NCI-H510A treated with DMSO at 0.1 percent for 48 hours (cell line): ENCODE measurements at regions not wholly inside any gene's neighbourhood (a gene's known extent, or its start where the extent isn't known, plus 50 kb on each side); places are given as distances from the start of the nearest gene placed in this dataset.
"Not testable (repeated sequence)": the region's sequence is repeated elsewhere in the genome, so short reads cannot be mapped to it uniquely, and the experiment has no call there.

Source experiments
- DNase-seq: peaks from one replicate; lab custom pipeline; 2025; lab: John Stamatoyannopoulos, UW

DNA sequence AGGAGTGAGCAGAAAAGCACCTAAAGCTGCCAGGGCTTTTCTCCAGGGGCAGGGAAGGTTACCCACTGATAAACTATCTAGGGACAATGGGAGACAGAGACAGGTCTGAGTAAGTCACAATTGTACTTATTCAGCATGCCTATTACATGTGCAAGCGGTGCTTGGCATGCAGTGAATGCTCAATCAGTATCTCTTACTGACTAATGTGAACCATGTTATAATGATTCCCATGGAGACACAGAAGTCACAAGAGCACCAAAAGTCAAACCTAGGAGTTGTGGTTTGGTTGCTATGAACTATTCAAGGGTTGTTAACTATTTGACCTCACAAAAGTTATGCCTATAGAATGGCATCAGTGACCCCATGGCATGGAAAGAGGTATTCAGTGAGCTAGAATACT is 50.0 kb upstream of the RASGRP1 start:
- no peak for DNase-seq

DNA sequence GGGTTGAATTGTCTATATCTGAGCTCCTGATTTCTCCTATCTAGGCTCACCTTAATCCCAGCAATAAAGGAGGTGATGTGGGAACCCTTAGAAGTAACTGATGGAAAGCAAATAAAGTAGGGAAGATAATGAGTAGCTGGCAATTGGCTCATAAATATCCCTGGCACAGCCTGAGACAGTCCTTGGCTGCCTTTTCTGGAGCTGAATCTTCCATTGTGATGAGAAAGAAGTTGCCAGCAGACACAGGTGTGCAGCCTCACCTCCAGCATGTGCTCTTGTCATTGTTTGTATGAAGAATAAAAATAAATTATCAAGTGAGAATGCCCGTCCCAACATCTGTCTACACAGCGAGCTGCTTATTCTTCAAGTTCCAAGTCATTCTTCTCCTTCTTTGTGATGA is 53.2 kb upstream of the RASGRP1 start:
- DNase-seq, result no peak

DNA sequence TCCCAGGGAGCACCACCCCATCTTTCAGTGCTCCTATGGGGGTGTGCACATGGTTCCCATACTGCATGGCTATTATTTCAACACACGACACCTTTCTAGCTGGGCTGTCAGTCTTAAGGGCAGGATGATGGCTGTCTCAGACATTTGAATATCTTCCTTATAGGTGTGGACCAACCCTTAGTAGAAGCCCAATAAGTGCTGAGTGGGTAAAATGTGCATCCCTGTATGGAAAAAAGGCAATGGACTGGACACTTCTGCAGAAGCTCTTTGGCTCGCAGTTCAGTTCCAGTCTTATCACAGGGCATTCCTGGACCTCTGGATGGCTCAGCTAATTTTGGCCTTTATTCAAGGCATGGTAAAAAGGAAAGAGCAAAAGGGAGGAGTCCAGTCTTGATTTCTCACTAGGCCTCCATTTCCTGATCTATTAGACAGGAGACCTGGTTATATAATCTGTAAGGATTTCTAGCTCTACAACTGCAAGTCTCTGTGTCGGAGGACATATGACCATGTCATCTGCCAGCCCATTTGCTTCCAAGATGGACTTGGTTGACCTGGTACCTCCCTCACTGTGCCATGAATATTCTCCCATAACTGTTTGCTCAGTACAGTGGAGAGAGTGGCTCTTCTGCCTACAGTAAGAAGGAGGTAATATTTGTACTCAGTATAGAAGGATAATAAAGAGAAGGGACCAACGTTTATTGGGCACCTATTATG is 53.8 kb upstream of the RASGRP1 start:
- DNase-seq, result no peak

DNA sequence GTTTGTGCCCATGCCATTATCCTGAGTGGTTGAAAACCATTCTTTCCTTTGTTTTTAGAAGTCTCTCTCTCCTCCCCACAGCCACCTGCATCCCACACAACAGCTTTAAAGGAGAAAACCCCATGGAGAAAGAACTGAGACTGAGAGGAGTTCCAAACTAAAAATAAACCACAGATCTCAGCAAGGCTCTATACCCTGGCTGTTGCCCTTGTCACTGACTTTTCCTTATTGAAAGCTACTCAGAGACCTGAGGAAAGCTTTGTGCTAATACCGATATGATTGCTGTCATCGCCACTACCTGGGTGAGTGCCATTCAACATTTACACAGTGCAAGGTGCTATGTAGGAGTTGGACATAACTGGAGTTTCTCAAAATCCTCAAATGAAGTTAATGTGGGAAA is 55.5 kb upstream of the RASGRP1 start:
- DNase-seq, result no peak

DNA sequence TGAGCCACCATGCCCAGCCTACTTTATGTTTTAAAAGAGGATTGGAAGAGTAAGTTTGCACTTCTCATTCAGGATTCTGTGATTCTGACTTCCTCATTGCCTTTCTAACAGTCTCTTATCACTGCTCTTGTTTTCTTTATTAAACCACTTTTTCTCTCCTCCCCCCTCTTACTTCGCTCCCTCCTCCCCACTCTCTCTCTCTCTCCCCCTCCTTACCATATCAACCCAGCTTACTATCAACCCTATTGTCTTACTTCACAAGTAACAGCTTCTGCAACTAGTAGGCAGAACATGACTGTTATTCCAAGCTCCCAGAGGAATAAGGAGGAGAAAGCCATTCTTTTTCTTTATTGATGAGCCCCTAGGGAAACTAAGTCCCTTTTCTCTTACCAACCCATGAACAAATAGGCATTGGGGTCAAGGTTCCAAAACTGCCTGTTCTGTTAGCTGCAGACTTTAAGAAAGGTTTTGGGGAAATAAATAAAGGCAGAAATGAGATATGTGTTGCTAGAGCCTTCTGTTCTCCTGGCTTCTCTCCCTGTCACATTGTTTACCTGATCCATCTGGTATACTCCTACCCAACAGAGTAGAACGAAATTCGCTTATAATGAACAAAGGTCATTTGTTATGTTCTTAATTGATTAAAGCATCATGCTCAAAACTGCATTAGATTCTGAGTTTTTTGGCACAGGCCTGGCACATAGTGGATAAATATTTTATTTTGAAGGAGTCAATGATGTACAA is 56.4 kb upstream of the RASGRP1 start:
- no peak for DNase-seq

DNA sequence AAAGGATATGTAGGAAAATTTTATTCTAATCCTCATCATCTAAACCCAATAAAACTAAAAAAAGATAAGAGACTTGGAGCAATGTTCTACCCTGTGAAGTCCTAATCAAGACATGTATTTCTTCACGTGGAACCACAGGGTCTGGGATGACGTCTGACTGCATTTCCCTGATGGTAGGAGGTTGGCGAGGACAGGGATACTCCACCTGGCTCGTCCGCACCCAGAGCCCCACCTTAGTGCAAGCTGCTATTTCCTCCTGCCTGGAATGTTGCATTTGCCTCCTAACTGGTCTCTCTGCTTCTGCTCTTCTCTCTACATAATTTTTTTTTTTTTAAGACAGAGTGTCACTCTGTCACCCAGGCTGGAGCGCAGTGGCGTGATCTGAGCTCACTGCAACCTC is 57.7 kb upstream of the RASGRP1 start:
- DNase-seq, result no peak

DNA sequence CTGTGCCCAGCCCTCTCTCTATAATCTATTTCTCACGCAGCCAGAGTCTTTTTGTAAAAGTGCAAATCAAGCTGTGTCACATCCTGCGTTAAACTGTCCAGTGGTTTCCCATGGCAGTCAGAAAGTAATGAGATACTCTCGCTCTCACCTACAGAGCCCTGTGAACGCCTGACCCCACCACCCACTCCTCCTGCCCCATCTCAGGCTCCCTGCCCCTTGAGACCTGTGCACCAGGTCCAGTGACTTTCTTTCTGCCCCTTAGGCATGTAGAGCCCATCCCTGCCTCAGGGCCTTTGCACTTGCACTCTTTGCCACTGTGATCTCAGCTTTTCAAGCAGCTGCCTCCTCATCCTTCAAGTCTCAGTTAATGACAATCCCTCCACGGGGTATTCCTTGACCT is 58.3 kb upstream of the RASGRP1 start:
- DNase-seq, result no peak

DNA sequence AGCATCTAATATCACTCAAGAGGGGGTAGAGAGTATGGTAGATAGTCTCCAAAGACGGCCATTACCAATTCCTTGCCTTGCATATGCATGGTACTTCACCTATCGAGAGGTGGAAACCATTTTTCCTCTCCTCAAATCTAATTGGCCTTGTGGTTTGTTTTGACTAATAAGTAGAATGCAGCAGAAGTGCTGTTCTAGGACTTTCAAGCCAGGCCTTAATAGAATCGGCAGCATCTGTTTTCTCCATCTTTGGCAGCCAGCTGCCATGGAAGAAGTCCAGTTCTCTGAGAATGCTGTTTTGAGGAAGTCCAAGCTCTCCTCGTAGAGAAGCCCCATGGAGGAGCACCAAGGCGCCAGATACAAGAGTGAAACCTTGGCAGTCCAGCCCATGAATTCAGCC is 59.1 kb upstream of the RASGRP1 start:
- DNase-seq, result no peak

DNA sequence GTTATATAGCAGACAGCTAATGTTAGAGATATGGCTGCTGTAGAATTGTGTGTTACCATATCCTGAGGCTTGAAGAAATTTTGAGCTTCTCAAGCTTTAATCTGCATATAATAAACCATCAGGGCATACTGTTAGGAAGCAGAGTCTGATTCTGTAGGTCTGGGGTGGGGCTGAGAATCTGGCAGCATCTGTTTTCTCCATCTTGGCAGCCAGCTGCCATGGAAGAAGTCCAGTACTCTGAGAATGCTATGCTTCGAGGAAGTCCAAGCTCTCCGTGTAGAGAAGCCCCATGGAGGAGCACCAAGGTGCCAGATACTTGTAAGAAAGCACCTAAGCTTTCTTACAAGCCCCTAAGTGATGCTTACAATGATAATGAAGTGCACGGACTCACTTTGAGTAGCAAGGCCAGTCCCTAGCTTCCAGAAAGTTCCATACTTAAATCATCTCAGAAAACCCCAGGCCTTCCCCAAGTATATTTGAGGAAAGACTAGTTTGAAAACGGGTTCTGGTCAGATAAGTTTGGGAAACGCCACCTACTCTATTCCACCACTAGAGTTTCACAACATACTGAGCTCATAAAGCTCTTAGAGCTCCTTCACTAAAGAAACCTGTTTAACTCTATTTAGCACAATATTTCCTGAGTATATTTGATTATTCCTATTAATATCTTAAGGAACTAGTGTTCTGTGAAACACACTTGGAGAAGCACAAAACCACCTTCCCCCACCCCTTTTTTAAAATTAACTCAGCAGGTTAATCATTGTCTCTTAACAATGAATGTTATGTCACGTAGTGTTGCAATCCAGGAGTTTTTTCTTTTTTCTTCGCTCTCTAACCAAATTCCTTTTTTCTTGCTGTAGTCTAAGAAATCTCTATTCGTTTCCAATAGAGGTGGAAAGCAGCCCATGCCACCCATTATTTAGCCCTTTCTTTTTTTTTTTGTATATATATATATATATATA is 59.9 kb upstream of the RASGRP1 start:
- no peak for DNase-seq

DNA sequence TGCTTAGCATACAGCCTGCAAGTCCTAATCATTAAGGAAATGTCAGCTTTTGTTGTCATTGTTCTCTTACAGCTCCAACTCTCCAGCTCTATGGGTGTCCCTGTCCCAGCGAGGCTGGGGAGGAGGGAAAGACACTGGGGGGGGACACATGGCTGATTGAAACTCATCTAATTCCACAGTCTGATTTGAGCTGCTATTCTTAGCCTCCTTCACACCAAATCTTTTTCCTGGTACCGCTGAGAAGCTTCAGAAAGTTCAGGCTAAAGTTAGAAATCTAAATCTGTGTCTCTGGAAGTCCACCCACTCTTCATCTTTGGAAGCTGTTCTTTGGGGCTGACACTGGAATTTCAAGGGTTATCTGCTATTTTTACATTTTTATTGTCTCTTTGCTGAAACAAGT is 61.3 kb upstream of the RASGRP1 start:
- DNase-seq, result no peak

DNA sequence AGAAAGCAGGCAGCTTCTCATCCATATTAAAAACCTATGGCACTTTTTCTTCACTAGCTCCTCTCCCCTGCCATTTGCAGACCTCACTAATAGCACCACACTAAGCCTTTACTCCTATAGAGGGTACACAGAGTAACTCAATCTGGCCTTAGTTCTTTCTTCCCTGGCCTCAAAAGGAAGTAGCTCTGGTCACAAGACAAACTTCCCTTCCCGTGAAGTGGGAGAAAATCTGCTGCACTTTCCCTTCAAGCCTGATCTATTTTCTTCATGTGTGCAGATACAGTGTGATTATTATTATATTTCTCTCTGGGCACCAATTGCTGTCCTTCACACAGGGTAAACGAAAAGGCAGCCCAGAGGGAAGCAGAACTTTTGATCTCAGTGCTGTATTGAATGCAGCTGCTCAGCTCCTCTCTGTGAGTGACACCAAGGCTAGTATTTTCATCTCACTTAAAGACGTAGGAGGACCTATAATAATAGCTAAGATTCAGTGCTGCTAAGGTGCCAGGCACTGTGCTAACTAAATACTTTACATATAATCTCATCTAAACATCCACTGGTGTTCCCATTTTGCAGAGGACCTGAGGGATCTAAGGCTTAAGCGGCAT is 61.9 kb upstream of the RASGRP1 start:
- DNase-seq, result no peak

DNA sequence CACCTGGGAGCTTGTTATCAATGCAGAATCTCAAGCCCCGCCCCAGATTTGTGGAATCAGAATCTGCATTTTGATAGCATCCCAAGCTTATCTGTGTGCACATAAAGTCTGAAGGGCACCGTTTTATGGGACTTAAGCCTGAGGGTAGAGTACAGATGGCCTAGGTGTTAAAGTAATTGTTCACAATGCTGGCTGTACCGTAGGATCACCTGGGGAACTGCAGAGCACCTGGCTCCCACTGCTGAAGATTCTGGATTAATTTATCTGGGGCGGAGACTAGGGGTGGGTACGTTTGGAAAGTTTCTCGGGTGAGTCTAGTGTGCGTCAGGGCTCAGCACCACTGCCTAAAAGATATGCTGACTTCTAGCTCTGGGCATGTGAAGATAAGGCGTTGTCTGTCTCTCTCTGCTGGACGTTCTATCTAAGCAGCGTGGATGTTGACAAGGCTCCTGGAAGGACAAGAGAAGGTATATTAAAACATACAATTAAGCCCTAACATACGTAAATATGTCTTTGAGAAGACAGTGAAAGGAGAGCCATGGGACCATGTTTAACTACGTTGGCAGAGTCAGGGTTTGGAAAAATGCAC is 63.2 kb upstream of the RASGRP1 start:
- DNase-seq, result no peak

DNA sequence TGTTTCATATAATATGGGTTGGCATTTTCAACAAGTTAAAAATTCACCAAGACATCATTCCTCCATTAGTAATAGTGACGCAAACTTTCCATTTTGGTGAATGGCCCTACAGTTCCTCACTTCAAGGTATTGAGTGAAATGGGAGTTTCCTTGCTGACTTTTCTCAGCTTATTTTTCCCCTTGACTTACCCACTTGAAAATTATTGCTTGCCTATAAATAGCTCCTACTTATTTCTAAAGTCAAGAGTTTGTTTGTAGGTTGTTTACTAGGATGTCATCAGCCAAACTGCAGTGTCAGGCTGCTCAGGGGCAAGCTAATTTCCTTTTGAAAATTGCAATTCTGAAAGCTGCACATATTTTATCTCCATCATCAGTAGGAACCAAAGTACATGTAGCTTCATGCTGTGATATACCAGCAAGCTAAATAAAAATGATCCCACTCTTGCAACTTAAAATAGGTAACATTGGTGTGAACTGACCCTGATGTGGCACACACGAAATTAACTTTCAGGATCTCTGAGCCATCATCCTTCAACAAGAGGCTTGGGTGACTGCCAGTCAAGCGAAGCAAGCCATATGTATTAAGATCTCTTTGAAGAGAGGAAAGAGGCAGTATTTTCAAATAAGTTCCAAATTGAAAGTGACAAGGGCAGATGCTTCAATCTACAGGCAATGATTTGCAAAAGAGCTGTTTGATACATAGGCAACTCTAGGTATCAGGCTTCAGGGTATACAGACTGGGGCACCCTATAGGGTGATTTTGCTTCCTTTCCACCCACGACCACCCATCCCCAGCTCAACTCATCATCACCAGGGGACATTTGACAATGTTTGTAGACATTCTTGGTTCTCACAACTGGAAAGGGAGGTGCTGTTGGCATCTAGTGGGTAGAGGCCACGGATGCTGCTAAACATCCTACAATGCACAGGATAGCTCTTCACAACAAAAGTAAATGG is 66.8 kb upstream of the RASGRP1 start:
- DNase-seq, result no peak

DNA sequence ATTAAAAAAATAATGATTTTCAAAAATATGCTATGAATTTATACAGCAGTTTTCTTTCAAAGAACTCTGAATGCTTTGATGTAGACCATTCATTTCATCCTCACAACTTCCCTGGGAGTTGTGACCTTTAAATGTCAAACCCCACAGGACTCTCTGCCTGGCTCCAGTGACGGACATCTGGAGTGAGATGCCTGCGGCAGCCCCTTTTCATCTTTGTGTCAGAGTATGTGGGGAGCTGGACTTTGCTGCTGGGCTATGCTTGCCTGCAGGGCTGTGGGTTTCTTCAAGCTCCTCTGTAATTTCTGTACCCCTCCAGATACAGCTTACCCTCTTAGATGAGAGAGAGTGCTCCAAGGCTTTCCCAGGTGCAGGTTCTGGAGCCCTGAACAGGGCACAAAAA is 70.6 kb upstream of the RASGRP1 start:
- DNase-seq, result no peak

DNA sequence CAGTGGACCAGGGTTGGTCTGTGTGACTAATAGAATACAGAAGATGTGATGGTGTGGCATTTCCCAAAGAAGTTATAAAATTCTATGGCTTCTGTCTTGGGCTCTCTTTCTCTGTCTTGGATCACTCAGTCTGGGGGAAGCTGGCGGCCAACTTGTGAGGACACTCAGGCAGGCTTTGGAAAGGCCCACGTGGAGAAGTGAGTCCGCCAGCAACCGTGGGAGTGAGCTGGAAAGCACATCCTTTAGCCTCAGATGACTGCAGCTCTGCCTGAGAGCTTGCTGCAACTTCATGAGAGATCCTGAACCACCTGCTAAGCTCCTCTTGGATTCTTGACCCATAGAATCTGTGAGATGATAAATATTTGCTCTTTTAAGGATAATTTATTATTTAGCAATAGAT is 72.0 kb upstream of the RASGRP1 start:
- no peak for DNase-seq

DNA sequence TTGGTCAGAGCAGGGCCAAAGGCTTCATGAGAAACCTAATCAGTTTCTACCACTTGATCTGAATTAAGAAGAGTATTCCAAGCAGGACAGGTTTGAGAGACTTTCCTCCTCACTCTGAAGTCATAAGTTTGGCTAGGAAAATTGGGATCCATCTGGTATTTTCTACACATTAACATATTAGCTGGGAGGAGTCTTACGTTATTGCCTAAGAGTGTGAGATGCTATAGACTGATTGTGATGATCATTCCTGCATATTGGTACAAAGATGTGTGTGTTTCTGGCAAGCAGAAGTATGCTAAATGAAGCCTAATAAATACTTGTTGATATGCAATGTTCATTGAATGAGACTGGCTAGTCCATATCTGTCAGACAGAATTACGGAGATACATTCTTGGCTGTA is 73.5 kb upstream of the RASGRP1 start:
- no peak for DNase-seq

DNA sequence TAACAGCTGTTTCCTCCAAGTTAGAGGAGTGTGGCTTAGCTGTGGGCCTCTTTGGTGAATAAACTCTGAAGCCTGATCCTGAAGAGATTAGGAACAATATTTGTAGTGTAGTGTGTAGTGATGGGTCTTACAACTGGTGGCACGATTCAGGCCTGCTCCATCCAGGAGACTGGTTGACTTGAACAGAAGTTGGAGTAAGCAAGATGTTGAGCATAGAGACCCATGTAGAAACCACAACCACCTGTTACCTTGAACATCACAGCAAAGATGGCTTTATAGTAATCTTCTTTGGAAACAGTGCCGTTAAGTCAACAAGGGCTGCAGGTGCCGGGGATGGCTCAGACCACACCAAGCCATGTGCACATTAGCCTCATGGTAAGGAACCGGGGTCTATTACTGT is 74.2 kb upstream of the RASGRP1 start:
- no peak for DNase-seq

DNA sequence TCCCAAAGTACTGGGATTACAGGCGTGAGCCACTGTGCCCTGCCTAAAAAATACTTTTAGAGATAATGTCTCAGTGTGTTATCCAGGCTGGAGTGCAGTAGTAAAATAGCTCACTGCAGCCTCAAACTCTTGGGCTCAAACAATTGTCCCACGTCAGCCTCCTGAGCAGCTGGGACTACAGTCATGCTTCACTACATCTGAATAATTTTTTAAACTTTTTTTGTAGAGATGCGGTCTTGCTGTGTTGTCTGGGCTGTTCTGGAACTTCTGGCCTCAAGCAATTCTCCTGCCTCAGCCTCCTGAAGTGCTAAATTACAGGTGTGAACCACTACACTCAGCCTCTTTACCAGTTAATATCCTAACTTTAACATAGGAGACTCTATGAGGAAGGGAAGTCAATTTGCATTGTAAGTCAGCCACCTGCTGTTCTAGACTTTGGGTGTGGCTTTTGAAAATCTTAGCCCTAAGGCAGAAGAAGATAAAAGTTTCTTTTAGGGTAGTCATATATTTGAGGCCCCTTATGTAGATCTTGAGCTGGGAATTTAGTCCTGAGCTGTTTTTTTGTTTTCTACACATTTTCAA is 78.2 kb upstream of the RASGRP1 start:
- DNase-seq, result no peak

DNA sequence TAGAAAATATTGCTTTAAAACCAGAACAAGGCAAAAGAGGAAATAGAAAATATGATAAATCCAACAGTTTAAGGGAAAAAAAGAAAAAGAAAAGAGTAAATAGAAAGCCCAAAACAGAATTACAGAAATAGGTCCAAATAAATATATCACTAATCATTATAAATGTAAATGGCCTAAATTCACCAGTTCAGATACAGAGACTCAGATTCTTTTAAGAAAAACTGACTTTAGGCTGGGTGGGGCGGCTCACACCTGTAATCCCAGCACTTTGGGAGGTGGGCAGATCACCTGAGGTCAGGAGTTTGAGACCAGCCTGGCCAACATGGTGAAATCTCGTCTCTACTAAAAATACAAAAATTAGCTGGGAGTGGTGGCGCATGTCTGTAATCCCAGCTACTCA is 79.7 kb upstream of the RASGRP1 start:
- DNase-seq, result not testable (repeated sequence)

DNA sequence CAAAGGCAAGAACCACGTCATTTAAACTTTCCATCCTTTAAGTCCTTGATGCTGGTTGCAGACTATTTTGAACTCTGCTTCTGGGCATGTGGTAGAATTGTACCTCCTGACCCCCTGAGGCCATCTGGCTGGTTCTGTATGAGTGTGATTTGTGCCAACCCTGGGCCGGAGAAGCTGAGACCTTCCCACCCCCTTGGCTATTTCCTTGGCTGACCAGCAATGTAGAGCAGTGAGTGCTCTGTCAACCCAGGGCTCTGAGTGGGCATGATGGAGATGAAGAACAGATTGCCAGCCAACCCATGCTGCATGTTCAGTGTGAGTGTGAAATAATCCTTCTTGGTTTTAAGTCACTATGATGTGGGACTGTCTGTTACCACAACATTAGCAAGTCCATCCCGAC is 82.1 kb upstream of the RASGRP1 start:
- no peak for DNase-seq
